ENCODE measurements at regions not wholly inside any gene's neighbourhood (a gene's known extent, or its start where the extent isn't known, plus 50 kb on each side); places are given as distances from the start of the nearest gene placed in this dataset.

DNA sequence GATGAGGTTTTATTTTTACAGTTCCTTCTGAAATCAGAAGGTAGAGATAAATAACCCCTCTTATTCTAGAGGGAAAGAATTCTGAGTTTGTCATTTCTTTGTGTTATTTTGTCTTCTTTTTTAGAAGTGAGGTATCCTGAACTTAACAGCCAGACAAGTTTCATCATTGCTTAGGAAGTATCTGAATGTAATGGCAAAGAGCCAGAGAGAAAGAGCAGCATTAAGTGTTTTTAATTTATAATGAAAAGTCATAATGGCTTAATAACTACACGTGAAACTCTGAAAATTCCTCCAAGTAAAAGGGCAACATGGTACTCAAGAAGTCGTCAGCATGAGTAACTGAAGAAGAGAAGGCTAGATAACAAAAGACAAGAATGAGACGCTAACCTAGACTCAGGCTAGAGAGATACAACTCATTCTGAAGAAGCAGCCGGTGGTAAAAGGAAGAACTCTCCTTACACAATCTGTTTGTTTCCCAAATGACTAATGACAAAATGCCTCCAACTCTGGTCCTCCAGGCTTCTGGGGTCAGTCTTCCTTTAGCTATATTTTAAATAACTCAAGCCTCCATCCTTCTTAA lies 116.2 kb upstream of the NECTIN3 start:
- H3K4me2 ChIP-seq (ENCODE audit: low read length), result no peak overlapping the region
- POLR2A ChIA-PET, result no interaction called here
- H3K27ac ChIP-seq (ENCODE audit: low read depth, low read length, poor library complexity, severe bottlenecking), result no peak overlapping the region
- TF ChIP-seq, protein P1, sequence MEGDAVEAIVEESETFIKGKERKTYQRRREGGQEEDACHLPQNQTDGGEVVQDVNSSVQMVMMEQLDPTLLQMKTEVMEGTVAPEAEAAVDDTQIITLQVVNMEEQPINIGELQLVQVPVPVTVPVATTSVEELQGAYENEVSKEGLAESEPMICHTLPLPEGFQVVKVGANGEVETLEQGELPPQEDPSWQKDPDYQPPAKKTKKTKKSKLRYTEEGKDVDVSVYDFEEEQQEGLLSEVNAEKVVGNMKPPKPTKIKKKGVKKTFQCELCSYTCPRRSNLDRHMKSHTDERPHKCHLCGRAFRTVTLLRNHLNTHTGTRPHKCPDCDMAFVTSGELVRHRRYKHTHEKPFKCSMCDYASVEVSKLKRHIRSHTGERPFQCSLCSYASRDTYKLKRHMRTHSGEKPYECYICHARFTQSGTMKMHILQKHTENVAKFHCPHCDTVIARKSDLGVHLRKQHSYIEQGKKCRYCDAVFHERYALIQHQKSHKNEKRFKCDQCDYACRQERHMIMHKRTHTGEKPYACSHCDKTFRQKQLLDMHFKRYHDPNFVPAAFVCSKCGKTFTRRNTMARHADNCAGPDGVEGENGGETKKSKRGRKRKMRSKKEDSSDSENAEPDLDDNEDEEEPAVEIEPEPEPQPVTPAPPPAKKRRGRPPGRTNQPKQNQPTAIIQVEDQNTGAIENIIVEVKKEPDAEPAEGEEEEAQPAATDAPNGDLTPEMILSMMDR (conservative IDR thresholded peaks at IDR 0.05; ENCODE audit: low read length), result no peak
- no peak for TF ChIP-seq EZH2phosphoT487 (IDR thresholded peaks at IDR 0.05; ENCODE audit: borderline replicate concordance, low read depth, low read length)
- no peaks in the 10 kb centered on the region for H3K9me3 ChIP-seq (ENCODE audit: low read length)
- no peak for DNase-seq (ENCODE audit: low spot score)
- H3K79me2 ChIP-seq (ENCODE audit: insufficient read depth, low read depth, low read length), result no peaks in the 10 kb centered on the region
- CTCF ChIA-PET (ENCODE audit: unreplicated experiment), result no interaction called here
- H3K4me3 ChIP-seq (ENCODE audit: low read depth, low read length, poor library complexity, severe bottlenecking), result no peak overlapping the region
- no peaks in the 10 kb centered on the region for H3K4me1 ChIP-seq (ENCODE audit: insufficient read depth, low read length, poor library complexity, severe bottlenecking)
- no peak overlapping the region for H2AFZ ChIP-seq (ENCODE audit: low read length)
- BruUV-seq (replicated peaks), result no TSS peak
- H4K20me1 ChIP-seq (ENCODE audit: insufficient read depth, low read length), result no peaks in the 10 kb centered on the region
- no peaks in the 10 kb centered on the region for H3K9me2 ChIP-seq (ENCODE audit: insufficient read depth, low read length)
- H3K36me3 ChIP-seq (ENCODE audit: insufficient read depth, low read length), result no peaks in the 10 kb centered on the region
- intact Hi-C loops (cut with micrococcal nuclease; ENCODE audit: unreplicated experiment), result no loop called here

DNA sequence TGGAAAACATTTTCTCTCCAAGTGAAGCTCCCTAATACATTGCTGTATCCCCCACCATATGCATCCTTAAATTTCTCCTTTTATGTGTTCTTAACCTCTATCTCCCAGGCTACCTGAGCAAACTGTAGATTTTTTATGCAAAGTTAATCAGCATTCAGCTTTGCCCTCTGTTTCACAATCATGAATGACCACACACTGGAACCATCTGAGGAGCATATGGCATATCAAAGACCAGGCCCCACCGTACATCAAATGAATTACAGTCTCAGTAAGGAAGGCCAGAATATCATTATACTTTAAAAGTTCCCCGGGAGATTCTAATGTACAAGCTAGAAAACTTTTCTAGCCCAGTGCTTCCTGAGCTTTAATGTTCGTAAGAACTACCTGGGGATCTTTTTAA lies 115.5 kb upstream of the NECTIN3 start:
- H3K9me3 ChIP-seq (ENCODE audit: low read length), result no peaks in the 10 kb centered on the region
- H4K20me1 ChIP-seq (ENCODE audit: insufficient read depth, low read length), result no peaks in the 10 kb centered on the region
- H3K9me2 ChIP-seq (ENCODE audit: insufficient read depth, low read length), result no peaks in the 10 kb centered on the region
- ChIA-PET CTCF (ENCODE audit: unreplicated experiment) (no interaction called here), POLR2A (no interaction called here)
- H3K27ac ChIP-seq (ENCODE audit: low read depth, low read length, poor library complexity, severe bottlenecking), result no peak overlapping the region
- TF ChIP-seq EZH2phosphoT487 (IDR thresholded peaks at IDR 0.05; ENCODE audit: borderline replicate concordance, low read depth, low read length), result no peak
- TF ChIP-seq, protein P1 (conservative IDR thresholded peaks at IDR 0.05; ENCODE audit: low read length), result no peak
- no peak for DNase-seq (ENCODE audit: low spot score)
- no TSS peak for BruUV-seq (replicated peaks)
- H3K36me3 ChIP-seq (ENCODE audit: insufficient read depth, low read length), result no peaks in the 10 kb centered on the region
- no peak overlapping the region for H3K4me2 ChIP-seq (ENCODE audit: low read length)
- intact Hi-C loops (cut with micrococcal nuclease; ENCODE audit: unreplicated experiment), result no loop called here
- no peak overlapping the region for H2AFZ ChIP-seq (ENCODE audit: low read length)
- H3K4me3 ChIP-seq (ENCODE audit: low read depth, low read length, poor library complexity, severe bottlenecking), result no peak overlapping the region
- no peaks in the 10 kb centered on the region for H3K79me2 ChIP-seq (ENCODE audit: insufficient read depth, low read depth, low read length)
- no peaks in the 10 kb centered on the region for H3K4me1 ChIP-seq (ENCODE audit: insufficient read depth, low read length, poor library complexity, severe bottlenecking)

DNA sequence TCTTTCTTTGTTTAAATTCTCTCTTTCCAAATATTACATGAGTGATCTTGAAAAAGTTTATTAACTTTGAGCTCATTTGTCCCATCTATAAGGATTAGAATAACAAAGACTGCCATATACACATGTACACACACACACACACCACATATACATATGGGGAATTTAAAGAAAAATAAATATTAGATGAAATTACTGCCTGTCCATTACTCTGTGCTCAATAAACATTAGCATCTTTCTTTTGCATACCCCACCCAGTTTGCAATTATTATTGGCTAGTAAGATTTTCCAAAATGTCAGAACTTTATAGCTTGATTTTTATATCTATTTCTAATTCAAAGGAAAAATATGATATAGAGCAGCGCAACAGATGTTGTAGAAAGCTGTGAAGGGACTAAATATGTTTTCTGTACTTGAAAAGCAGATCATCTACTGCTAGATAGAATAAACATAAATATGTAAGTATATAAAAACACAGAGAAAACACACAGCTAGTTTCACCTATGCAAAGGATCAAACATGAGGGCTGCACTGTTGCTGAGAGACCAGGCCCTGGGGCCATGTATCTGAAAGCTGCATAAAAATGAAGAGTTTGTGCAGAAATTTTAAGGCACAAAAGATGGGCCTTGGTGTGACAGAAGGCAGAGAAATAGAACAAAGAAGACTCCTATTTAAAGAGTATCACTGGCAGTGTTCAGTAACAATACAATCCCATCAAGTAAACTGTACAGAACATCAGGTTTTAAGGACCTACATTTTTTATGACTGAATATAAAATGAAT lies 114.2 kb upstream of the NECTIN3 start:
- CTCF ChIA-PET (ENCODE audit: unreplicated experiment), result no interaction called here
- DNase-seq (ENCODE audit: low spot score), result no peak
- Histone ChIP-seq H3K27ac (ENCODE audit: low read depth, low read length, poor library complexity, severe bottlenecking) (no peak overlapping the region), H3K4me1 (ENCODE audit: insufficient read depth, low read length, poor library complexity, severe bottlenecking) (no peaks in the 10 kb centered on the region), H3K4me3 (ENCODE audit: low read depth, low read length, poor library complexity, severe bottlenecking) (no peak overlapping the region), H3K36me3 (ENCODE audit: insufficient read depth, low read length) (no peaks in the 10 kb centered on the region), H3K79me2 (ENCODE audit: insufficient read depth, low read depth, low read length) (no peaks in the 10 kb centered on the region), H3K4me2 (ENCODE audit: low read length) (no peak overlapping the region), H4K20me1 (ENCODE audit: insufficient read depth, low read length) (no peaks in the 10 kb centered on the region), H3K9me3 (ENCODE audit: low read length) (no peaks in the 10 kb centered on the region), H2AFZ (ENCODE audit: low read length) (no peak overlapping the region), H3K9me2 (ENCODE audit: insufficient read depth, low read length) (no peaks in the 10 kb centered on the region)
- TF ChIP-seq EZH2phosphoT487 (IDR thresholded peaks at IDR 0.05; ENCODE audit: borderline replicate concordance, low read depth, low read length), result no peak
- TF ChIP-seq, protein P1 (conservative IDR thresholded peaks at IDR 0.05; ENCODE audit: low read length), result no peak
- POLR2A ChIA-PET, result interaction anchor here (0.5 to 1.5 kb wide), 2 partner anchors 11 to 146 kb away, joined by 3 to 7 read pairs; no protein-coding TSS in a partner anchor
- no TSS peak for BruUV-seq (replicated peaks)
- intact Hi-C loops (cut with micrococcal nuclease; ENCODE audit: unreplicated experiment), result no loop called here
